ENCODE measurements at regions not wholly inside any gene's neighbourhood (a gene's known extent, or its start where the extent isn't known, plus 50 kb on each side); places are given as distances from the start of the nearest gene placed in this dataset.
A peak's percentile ranks its signal among the peaks of the same experiment; 100 is the strongest.
"Not testable (repeated sequence)": the region's sequence is repeated elsewhere in the genome, so short reads cannot be mapped to it uniquely, and the experiment has no call there.

DNA sequence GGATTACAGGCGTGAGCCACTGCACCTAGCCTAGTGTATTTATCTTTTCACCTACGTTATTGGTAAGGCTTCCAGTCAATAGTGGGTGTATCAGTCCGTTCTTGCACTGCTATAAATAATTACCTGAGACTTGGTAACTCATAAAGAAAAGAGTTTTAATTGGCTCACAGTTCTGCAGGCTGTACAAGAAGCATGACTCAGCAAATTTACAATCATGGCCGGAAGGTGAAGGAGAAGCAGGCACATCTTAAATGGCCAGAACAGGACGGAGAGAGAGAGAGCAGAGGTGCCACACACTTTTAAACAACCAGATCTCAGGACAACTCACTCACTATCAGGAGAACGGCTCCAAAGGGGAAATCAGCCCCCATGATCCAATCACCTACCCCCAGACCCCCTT is 873.3 kb upstream of the AUTS2 start:
- no peak overlapping the region for H3K4me3 Mint-ChIP-seq
- ATAC-seq (no peak), DNase-seq (no peak)
- peak overlapping the region in 1 of 2 donors; percentile 49 for H3K27ac Mint-ChIP-seq
- H3K9me3 Mint-ChIP-seq: peaks cover 18 to 27% of the 10 kb centered on the region in 2 donors
- no peaks in the 10 kb centered on the region for H3K4me1 Mint-ChIP-seq
- no peaks in the 10 kb centered on the region for H3K27me3 Mint-ChIP-seq

DNA sequence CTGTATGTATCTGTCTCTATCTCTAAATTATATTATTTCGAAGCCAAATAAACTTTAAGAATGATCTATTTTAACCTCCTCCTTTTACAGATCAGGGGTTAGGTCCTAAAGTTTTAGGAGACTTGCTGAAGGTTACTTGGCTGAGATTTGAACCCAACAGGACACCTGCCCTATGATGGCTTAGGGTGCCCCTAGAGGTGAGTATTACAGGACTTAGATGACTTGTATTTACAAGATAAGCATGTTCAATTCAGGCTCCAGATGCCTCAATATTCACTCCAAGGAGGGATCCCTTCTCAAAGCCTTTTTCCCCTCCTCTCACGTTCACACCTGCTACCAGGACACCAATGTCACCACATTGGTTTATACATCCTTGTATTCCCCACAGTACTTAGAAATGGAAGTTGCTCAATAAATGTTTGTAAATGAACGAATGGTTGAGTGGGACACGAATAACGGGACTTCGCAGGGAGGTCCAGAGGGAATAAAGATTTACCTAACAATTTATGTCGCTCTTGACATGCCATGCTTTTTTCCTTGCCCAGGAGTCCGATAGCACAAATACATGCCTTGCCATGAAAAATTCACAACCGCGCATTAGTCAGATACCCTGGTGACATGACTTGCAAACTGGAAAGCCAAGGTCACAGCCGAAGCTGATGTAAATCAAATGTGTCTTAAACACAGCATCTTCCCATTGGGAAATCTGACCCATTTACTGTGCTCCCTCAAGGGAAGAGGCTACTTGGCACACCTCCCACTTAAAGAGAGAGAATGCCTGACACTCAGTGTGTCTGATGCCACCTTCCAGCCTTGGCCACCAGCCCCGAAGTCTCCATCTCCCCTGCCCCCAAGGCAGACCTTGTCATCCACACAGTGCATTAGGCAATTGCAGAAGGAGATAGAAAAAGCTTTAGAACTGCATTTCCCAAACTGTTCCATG is 872.2 kb upstream of the AUTS2 start:
- ATAC-seq: no peak
- no peak overlapping the region for H3K4me3 Mint-ChIP-seq
- no peaks in the 10 kb centered on the region for H3K27me3 Mint-ChIP-seq
- DNase-seq: no peak
- peaks cover 18 to 33% of the 10 kb centered on the region in 2 donors for H3K9me3 Mint-ChIP-seq
- H3K4me1 Mint-ChIP-seq: no peaks in the 10 kb centered on the region
- H3K27ac Mint-ChIP-seq: no peak overlapping the region

DNA sequence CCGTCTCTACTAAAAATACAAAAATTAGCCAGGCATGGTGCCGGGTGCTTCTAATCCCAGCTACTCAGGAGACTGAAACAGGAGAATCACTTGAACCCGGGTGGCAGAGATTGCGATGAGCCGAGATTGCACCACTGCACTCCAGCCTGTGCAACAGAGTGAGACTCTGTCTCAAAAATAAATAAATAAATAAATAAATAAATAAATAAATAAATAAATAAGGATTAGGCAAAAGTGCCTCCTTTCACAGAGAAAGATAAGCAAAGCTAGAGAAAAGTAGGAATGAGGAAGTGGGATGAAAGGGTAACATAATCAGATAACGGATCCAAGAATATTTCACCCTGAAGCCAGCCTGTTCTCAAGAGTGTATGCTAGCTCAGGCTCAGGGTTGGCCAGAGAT is 869.6 kb upstream of the AUTS2 start:
- H3K4me1 Mint-ChIP-seq, H3K27ac Mint-ChIP-seq, DNase-seq, H3K4me3 Mint-ChIP-seq, ATAC-seq, H3K27me3 Mint-ChIP-seq: not testable (repeated sequence)
- H3K9me3 Mint-ChIP-seq: peaks cover 11 to 22% of the 10 kb centered on the region in 2 donors

DNA sequence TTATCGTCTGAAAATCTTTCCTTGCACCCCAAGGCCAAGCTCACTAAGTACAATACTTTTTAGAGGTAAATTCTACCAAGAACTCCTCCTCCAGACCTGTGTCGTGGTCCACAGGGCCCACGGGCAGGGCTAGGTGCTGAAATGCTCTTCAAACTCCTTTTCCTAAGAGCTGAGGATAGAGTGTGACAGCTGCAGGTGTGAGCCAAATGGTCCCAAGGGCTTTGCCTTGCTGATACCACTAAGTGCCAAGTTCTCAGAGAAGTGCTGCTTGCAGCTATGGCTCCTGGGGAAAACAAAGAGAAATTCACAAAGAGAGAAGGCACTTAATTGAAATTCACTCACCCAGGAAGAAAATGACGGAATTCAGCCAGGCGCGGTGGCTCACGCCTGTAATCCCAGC is 868.9 kb upstream of the AUTS2 start:
- no peak overlapping the region for H3K27ac Mint-ChIP-seq
- no peaks in the 10 kb centered on the region for H3K4me1 Mint-ChIP-seq
- no peak for DNase-seq
- no peaks in the 10 kb centered on the region for H3K27me3 Mint-ChIP-seq
- ATAC-seq: no peak
- no peak overlapping the region for H3K4me3 Mint-ChIP-seq
- H3K9me3 Mint-ChIP-seq: peaks cover 11 to 22% of the 10 kb centered on the region in 2 donors

DNA sequence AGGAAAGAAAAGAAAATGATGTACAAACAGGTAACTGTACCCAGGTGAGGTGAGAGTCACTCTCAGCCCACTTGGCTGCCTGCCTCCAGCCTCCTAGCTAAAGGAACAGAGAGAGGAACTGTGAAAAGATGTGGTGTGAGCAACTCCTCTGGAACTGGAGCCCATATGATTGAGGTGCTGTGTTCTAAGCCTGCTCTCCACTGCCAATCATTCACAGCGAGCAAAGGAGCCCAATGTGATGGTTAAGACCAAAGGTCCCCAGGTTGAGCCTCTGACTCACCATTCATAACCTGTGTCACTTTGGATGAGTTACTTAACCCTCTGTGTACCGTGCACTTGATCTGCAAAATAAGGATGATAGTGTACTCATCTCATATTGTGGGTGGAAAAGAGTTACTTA is 868.1 kb upstream of the AUTS2 start:
- H3K27me3 Mint-ChIP-seq: no peaks in the 10 kb centered on the region
- ATAC-seq (no peak), DNase-seq (no peak)
- no peak overlapping the region for H3K4me3 Mint-ChIP-seq
- H3K27ac Mint-ChIP-seq: no peak overlapping the region
- H3K4me1 Mint-ChIP-seq: no peaks in the 10 kb centered on the region
- peaks cover 11 to 29% of the 10 kb centered on the region in 2 donors for H3K9me3 Mint-ChIP-seq

DNA sequence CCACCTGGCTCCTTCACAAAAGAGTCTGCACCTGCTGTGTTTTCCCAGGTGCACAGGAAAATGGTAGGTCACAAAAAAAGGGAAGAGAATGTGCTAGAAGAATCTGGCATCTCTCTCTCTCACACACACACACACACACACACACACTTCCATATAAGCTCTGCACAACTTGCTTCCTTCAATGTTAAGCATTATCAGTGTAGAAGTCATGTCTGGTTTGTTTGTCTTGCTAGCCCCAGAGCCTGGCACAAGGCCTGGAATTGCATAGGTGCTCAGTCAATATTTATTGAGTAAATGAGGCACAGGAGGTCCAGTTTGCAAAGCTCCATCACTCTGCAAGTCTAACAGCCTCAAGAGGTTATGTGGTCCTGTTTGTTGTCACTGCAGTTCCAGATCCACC is 867.3 kb upstream of the AUTS2 start:
- H3K27me3 Mint-ChIP-seq: no peaks in the 10 kb centered on the region
- no peak overlapping the region for H3K27ac Mint-ChIP-seq
- ATAC-seq: no peak
- no peak for DNase-seq
- H3K4me1 Mint-ChIP-seq: no peaks in the 10 kb centered on the region
- peaks cover 11 to 32% of the 10 kb centered on the region in 2 donors for H3K9me3 Mint-ChIP-seq
- H3K4me3 Mint-ChIP-seq: no peak overlapping the region

DNA sequence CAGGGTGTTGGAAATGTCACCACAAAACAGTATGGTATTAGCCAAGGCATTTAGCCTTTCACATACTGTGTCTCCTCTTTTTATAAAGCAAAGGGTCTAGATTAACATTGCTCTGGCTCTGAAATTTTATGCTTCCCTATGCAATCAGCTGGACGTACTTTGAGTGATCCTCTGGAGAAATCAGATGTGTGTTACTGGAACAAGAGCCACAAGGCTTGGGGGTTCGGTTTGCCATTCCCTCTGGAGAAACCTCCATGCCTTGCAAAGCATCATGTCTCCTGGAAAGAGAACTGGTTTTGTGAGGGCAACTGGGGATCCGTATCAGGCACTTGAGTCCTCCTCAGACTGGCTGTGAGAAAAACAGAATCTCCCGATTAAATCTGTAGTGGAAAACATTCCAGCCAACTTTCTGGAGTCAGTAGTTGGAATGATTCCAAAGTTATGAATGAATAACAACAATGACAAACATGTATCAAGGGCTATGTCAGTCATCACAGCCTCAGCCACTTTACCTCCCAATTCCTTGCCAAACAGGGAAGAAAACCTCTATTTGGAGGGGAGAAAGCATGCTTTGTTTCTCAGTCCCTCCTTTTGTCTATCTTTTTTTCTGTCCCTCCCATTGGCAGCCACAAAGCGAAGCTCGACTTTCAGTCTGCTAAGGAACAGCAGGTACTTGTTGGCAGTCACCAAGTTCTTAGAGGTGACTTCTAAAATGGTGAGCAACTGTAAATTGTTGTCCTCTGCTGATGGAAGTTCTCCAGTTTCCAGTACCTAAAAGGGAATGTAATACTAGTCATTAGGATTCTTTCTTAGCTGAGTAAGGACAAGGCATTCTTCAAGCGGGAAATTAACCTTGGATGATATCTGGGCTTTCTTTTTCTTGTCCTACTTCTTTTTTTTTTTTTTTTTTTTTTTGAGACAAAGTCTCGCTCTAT is 864.8 kb upstream of the AUTS2 start:
- Mint-ChIP-seq H3K9me3 (peaks cover 0 to 22% of the 10 kb centered on the region in 2 donors), H3K4me3 (no peak overlapping the region), H3K27me3 (no peaks in the 10 kb centered on the region), H3K27ac (no peak overlapping the region), H3K4me1 (no peaks in the 10 kb centered on the region)
- ATAC-seq (no peak), DNase-seq (no peak)

DNA sequence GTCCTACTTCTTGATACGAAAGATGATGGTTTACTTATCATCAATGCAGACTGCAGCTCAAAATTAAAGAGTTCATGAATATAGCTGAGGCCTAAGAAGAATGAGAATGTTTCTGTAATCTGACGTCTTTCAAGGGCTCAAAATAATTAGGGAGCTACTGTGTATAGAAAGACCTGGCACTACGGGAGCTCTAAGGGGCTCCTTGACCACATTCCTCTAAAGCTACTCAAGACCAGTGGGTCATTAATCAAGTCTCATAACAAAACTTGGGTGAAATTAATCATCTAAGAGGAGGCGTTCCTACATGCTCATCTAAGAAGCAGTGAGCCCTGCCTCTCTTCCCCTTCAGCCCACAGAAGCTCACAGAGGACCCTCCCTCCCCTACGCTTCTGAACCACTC is 863.8 kb upstream of the AUTS2 start:
- Mint-ChIP-seq H3K27me3 (no peaks in the 10 kb centered on the region), H3K9me3 (peaks cover 0 to 21% of the 10 kb centered on the region in 2 donors), H3K27ac (no peak overlapping the region), H3K4me1 (no peaks in the 10 kb centered on the region), H3K4me3 (no peak overlapping the region)
- no peak for DNase-seq
- no peak for ATAC-seq

DNA sequence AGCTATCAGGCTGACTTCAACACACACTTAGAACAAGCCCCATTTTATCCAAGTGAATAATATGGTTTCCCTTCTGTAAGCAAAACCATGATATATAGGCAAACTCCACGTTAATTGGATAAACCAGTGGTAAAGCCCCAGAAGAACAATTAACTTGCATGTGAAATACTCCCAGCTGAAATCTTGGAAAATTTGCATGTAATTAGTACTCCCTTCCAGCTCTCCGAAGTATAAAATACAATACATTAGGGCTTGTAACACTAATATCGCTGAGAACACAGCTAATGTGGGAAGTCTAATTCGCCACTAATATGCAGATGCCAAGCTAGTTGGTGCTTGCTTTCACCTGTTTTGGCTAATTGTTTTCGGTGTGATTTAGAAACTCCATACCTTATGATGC is 859.0 kb upstream of the AUTS2 start:
- Mint-ChIP-seq H3K4me3 (no peak overlapping the region), H3K27ac (no peak overlapping the region), H3K4me1 (no peaks in the 10 kb centered on the region), H3K27me3 (no peaks in the 10 kb centered on the region), H3K9me3 (peaks cover 0 to 10% of the 10 kb centered on the region in 2 donors)
- ATAC-seq (no peak), DNase-seq (no peak)

DNA sequence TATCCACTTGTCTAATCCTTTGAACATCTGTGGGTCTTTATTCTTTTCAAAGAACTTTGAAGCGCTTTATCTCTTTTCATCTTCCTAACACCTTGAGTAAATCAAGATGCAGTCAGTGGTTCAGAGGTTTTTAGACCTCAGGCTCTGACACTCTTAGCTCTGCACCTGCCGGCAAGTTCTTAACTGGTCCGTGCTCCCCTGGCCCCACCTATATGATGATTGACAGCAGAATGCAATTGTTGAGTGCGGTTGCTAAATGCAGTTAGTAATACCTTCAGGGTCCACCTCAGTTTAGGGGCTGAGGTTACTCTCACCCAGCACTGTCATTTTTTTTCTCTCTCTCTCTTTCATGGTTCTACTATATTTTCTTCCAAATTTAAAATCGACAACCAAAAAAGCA is 854.2 kb upstream of the AUTS2 start:
- Mint-ChIP-seq H3K9me3 (no peaks in the 10 kb centered on the region), H3K27ac (no peak overlapping the region), H3K4me3 (no peak overlapping the region), H3K27me3 (no peaks in the 10 kb centered on the region), H3K4me1 (no peaks in the 10 kb centered on the region)
- no peak for DNase-seq
- no peak for ATAC-seq

DNA sequence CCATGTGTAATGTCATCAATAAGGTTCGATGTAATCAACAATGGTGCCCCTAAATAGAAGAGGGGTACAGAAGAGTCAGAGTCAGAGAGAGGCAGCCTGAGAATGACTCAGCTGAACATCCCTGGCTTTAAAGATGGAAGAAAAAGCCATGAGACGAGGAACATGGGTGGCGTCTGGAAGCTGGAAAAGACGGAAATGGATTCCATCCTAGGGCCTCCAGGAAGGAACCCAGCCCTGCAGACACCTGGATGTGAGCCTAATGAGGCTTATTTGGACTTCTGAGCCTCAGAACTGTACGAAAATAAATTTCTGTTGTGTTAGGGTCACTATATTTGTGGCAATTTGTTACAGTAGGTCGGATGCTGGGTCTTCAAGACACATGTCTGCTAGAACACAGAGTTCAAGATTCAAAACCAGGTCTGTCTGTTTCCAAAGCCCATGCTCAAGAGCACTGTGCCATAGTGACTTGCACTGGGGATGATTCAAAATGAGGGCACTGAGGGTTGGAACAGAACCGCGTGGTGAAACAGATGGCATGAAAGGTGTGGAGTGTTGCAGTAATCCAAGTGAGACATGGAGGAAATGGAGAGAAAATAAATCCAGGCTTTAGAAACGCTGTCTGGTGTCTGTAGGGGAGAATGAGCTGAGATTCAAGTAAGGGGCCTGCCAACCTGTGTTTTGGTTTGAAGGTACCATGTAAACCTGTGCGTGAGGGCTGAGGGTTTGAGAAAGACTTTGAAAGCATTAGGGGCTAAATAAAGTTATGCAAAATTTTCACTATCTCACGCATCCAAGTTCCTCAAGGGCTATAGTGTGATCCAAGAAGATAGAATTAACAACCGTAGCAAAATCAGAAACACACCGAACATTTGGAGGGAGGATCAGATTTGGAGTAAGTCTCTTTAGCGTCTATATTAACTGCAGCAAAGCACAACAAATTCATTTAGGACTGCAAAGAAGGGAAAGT is 849.1 kb upstream of the AUTS2 start:
- H3K4me3 Mint-ChIP-seq: no peak overlapping the region
- ATAC-seq: no peak

DNA sequence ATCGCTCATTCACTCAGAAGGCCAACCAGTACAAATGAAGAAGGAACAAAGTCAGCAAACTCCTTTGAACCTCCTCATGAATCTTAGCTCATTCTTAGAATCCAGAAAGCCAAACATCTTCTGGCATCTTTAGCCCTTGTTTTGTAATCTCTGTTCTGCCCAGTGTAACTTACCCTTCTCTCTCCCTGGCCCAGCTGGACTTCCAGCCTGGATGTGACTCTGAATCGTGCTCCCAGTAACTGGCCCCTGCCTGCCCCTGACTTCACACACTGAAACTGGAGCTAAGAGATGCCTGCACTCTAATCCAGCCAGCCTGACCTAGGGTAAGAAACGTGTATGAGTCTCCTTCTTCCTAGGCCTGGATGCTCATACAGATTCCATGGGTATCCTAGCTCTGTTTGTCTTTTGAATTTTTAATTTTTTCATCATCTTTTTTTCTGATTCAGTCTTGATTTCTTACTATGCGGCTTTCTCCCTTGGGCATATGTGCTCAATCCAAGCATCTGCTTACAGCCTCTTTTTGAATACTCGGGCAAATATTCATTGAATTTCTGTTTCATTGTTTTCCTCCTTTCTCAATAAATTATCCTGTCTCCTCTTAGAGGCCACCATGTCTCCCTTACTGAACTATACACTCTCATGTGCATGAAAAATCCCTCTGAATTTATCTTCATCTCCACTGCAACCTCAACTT is 845.6 kb upstream of the AUTS2 start:
- H3K4me3 Mint-ChIP-seq: no peak overlapping the region

More for the DNA sequence above, 849.1 kb upstream of the AUTS2 start:
- Mint-ChIP-seq H3K27ac (no peak overlapping the region), H3K27me3 (no peaks in the 10 kb centered on the region), H3K4me1 (no peaks in the 10 kb centered on the region), H3K9me3 (peaks cover 7 to 21% of the 10 kb centered on the region in 2 donors)
- DNase-seq: no peak

DNA sequence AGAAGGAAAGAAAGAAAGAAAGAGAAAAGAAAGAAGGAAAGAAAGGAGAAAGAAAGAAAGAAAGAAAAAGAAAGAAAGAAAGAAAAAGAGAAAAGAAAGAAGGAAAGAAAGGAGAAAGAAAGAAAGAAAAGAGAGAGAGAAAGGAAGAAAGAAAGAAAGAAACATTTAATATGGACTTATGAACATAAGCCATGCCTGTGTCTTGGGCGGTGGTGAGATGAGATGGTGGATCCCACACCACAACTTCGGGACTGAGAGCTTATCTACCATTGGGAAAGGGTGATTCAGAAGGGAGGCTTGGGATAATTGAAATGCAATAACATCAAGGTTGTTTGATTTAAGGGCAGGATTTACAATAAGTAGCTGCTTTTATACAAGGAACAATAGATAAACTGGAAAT is 843.9 kb upstream of the AUTS2 start:
- Mint-ChIP-seq H3K4me1 (no peaks in the 10 kb centered on the region), H3K4me3 (no peak overlapping the region), H3K27me3 (no peaks in the 10 kb centered on the region), H3K27ac (no peak overlapping the region), H3K9me3 (peaks cover 7 to 28% of the 10 kb centered on the region in 2 donors)
- ATAC-seq: no peak
- no peak for DNase-seq

More for the DNA sequence above, 845.6 kb upstream of the AUTS2 start:
- ATAC-seq (no peak), DNase-seq (no peak)
- Mint-ChIP-seq H3K4me1 (no peaks in the 10 kb centered on the region), H3K9me3 (peaks cover 7 to 28% of the 10 kb centered on the region in 2 donors), H3K27ac (no peak overlapping the region), H3K27me3 (no peaks in the 10 kb centered on the region)

DNA sequence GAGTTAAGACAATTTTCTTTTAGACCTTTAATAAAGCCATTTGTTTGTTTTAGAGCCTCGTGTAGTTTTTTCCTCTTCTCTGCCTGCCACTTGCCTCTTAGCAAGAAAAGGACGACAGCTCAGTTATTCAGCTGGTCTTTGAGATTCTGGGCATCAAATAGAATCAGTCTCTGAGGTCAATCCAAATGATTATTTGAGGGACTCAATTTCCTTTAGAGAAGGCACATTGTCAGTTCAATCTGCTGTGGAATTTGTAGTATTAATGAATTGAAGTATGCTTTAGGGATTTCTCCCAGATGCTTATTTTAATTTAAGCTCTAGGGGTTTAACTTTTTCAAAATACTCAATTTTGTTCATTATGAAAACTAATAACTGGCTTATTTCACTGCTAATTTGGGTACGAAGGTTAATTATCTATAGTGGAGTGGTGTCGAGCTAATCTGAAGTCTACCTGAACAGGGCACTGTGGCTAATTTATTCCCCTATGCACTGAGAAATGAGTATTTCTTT is 841.2 kb upstream of the AUTS2 start:
- no peaks in the 10 kb centered on the region for H3K4me1 Mint-ChIP-seq
- no peaks in the 10 kb centered on the region for H3K27me3 Mint-ChIP-seq
- H3K27ac Mint-ChIP-seq: no peak overlapping the region
- H3K9me3 Mint-ChIP-seq: peaks cover 7 to 31% of the 10 kb centered on the region in 2 donors
- DNase-seq: no peak
- no peak for ATAC-seq
- no peak overlapping the region for H3K4me3 Mint-ChIP-seq

Data from stimulated activated naive CD8-positive, alpha-beta T cell treated with anti-CD3 and anti-CD28 coated beads, Interleukin-15, amount 100 ng/mL, for 72 hours (primary cell).